ENCODE measurements at regions not wholly inside any gene's neighbourhood (a gene's known extent, or its start where the extent isn't known, plus 50 kb on each side); places are given as distances from the start of the nearest gene placed in this dataset.

DNA sequence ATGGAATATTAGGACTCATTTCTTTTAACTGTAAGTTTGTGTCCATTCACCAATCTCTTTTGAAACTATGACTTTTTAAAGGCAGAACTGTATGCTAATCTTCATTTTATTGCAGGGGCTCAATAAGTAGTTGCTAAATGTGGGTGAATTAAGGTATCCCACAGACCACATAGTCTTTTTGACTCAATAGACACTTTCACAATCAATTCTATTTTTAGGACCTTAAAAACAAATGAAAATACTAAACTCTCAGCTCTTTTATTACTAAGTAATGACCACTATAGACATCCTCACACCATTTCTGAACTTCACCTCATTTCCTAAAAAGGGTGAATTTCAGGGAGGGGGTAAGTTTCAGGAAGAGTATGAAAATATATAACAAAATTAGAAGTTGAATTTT lies 106.8 kb upstream of the BEND6 start:
- TF ChIP-seq, protein P1, sequence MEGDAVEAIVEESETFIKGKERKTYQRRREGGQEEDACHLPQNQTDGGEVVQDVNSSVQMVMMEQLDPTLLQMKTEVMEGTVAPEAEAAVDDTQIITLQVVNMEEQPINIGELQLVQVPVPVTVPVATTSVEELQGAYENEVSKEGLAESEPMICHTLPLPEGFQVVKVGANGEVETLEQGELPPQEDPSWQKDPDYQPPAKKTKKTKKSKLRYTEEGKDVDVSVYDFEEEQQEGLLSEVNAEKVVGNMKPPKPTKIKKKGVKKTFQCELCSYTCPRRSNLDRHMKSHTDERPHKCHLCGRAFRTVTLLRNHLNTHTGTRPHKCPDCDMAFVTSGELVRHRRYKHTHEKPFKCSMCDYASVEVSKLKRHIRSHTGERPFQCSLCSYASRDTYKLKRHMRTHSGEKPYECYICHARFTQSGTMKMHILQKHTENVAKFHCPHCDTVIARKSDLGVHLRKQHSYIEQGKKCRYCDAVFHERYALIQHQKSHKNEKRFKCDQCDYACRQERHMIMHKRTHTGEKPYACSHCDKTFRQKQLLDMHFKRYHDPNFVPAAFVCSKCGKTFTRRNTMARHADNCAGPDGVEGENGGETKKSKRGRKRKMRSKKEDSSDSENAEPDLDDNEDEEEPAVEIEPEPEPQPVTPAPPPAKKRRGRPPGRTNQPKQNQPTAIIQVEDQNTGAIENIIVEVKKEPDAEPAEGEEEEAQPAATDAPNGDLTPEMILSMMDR (IDR thresholded peaks at IDR 0.05; ENCODE audit: borderline replicate concordance, insufficient read depth, low read depth, low read length) = no peak
- no peak overlapping the region for H3K4me3 ChIP-seq (ENCODE audit: low read depth, low read length)

DNA sequence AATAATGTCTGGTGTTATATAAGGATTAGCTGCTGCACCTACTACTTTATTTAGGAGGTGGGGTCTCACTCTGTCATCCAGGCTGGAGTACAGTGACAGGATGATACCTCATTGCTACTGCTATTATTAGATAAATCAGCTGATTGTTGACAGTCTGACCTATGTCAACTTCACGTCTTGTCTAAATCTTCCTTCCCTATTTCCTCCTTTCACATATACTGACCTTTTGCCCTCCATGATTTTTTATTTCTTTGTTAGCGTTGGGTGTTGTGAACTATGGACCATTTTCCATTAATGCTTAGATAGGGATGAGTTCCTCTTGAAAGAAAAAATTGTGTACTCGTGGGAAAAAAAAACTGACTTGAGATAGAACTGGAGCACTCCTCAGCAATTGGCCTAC lies 109.9 kb upstream of the BEND6 start:
- TF ChIP-seq, protein P1 (IDR thresholded peaks at IDR 0.05; ENCODE audit: borderline replicate concordance, insufficient read depth, low read depth, low read length) = no peak
- no peak overlapping the region for H3K4me3 ChIP-seq (ENCODE audit: low read depth, low read length)

DNA sequence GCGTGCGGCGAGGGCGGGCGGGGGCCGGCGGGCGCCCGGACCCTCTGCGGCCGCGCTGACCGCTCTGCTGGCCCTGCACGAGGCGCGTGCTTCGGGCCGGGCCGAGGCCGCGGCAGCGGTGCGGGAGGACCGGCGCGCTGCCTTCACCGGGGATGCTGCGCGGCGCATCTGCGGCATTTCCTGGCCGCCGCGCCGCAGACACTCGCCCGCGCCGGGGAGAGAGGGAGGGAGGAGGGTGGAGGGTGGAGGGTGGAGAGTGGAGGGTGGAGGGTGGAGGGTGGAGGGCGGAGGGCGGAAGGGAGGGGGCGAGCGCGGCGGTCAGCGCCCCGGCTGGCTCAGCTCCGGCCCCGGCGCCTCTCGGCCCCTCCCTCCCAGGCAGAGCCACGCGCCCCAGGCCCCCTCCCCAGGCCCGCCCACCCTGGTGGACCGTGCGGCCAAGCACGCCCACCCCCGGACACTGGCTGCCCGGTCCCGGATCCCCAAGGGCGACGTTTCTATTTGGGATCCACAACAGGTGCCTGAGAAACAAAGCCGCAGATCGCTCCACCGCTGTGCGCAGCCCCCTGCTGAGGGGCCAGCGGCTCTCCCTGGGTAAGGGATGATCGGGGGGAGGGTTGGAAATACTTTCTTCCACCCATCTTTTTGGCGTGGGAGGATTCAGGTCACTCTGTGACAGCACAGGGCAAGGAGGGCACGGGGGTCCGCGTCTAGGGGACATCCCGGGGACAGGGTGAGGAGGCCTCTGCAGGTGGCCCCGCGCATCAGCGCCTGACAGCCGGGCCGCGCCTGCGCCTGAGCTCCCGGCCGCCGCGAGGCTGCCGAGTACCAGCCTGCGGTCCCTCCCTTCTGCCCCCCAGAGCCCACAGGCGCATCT lies 111.2 kb upstream of the BEND6 start:
- H3K4me3 ChIP-seq (ENCODE audit: low read depth, low read length) = peak overlapping the region; percentile 70
- TF ChIP-seq, protein P1 (IDR thresholded peaks at IDR 0.05; ENCODE audit: borderline replicate concordance, insufficient read depth, low read depth, low read length) = peak; percentile 77

GRCh38 chr6:56842686-56843475 lies 112.0 kb upstream of the BEND6 start:
- peak overlapping the region; percentile 70 for H3K4me3 ChIP-seq (ENCODE audit: low read depth, low read length)
- TF ChIP-seq, protein P1 (IDR thresholded peaks at IDR 0.05; ENCODE audit: borderline replicate concordance, insufficient read depth, low read depth, low read length) = no peak

GRCh38 chr6:56841751-56842150 lies 113.2 kb upstream of the BEND6 start:
- no peak overlapping the region for H3K4me3 ChIP-seq (ENCODE audit: low read depth, low read length)
- TF ChIP-seq, protein P1 (IDR thresholded peaks at IDR 0.05; ENCODE audit: borderline replicate concordance, insufficient read depth, low read depth, low read length) = no peak

DNA sequence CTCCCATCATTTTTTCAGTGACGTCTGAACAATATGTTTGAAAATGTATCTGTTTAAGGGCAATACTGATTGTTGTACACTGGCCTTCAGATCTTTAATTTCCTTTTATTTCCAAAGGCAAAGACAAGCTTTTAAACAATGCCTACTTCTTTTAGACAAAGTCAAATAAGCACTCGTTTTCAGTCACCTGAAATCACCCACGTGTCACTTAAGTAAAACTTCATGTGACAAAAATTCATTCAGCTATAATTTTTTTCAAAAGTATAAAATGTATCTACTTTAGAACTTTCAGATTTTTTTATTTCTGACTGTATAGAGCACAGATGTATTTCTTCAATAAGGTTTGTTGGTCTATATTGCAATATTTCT lies 113.5 kb upstream of the BEND6 start:
- no peak overlapping the region for H3K4me3 ChIP-seq (ENCODE audit: low read depth, low read length)
- TF ChIP-seq, protein P1 (IDR thresholded peaks at IDR 0.05; ENCODE audit: borderline replicate concordance, insufficient read depth, low read depth, low read length) = no peak

All from GM12875 (cell line).